ENCODE measurements at regions not wholly inside any gene's neighbourhood (a gene's known extent, or its start where the extent isn't known, plus 50 kb on each side); places are given as distances from the start of the nearest gene placed in this dataset.

GRCh38 chr7:32285698-32286097 is 204.5 kb downstream of the LSM5 start (continued):
- TF ChIP-seq ATF3 (IDR thresholded peaks at IDR 0.05) (no peak), REST (IDR thresholded peaks at IDR 0.05; ENCODE audit: low read depth) (no peak), SP1 (IDR thresholded peaks at IDR 0.05; ENCODE audit: low read depth) (no peak), ZFX (IDR thresholded peaks at IDR 0.05) (no peak)

DNA sequence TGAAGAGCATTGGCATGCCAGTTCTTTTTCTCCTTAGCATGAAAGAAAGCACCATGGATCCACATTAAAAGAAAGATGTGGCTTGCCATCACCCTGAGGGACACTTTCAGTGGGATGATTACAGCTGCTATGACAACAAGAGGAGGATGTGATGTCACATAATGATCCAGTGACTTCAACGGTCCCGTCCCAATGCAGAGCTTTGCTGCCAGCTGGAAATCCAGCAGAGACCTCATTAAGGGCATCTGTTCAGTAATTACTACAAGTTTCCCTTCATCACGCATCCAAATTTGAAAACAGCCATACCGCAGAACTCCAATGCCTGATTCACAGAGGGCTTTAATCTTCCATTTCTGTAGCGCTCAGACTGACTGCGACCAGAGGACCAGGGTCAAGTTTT is 206.6 kb downstream of the LSM5 start:
- intact Hi-C loops (cut with micrococcal nuclease): no loop called here
- no peak overlapping the region for H3K4me2 ChIP-seq (ENCODE audit: low read length)
- H3K4me3 ChIP-seq (replicated peaks in 1 of 2; ENCODE audit: low read depth in 1 of 2, low read length in 2 of 2): no peak overlapping the region
- DNase-seq (ENCODE audit: low read depth, low spot score) (no peak), ATAC-seq (no peak)
- ChIA-PET CTCF (no interaction called here), POLR2A (no interaction called here), RAD21 (ENCODE audit: low non-redundant PET in 1 of 2, low total read pairs in 2 of 2, uncharacterized antibody in 2 of 2, unreplicated experiment in 2 of 2) (no interaction called here)
- H3K27ac ChIP-seq (ENCODE audit: low read depth, low read length): no peak overlapping the region
- H3K36me3 ChIP-seq (ENCODE audit: control insufficient read depth in 1 of 2, insufficient read depth in 2 of 2, low read length in 2 of 2): no peaks in the 10 kb centered on the region
- H2AFZ ChIP-seq (ENCODE audit: low read depth, low read length, poor library complexity, severe bottlenecking): no peak overlapping the region
- no peaks in the 10 kb centered on the region for H3K9me2 ChIP-seq (ENCODE audit: insufficient read depth)
- no TSS peak for BruUV-seq (replicated peaks)
- no peaks in the 10 kb centered on the region for H3K79me2 ChIP-seq (ENCODE audit: insufficient read depth, low read length)
- no peak overlapping the region for H3K9ac ChIP-seq (ENCODE audit: low read length)
- H3K9me3 ChIP-seq (ENCODE audit: control insufficient read depth in 1 of 2, insufficient read depth in 1 of 2, low read depth in 1 of 2, low read length in 2 of 2): no peaks in the 10 kb centered on the region
- no peaks in the 10 kb centered on the region for H4K20me1 ChIP-seq (ENCODE audit: insufficient read depth)
- peaks cover 25% of the 10 kb centered on the region for H3K27me3 ChIP-seq (ENCODE audit: insufficient read depth, low read length)
- no peaks in the 10 kb centered on the region for H3K4me1 ChIP-seq (ENCODE audit: control insufficient read depth in 1 of 2, insufficient read depth in 2 of 2, low read length in 2 of 2)
- no peak for TF ChIP-seq EGR1 (IDR thresholded peaks at IDR 0.05; ENCODE audit: low read depth)
- TF ChIP-seq POLR2AphosphoS5 (IDR thresholded peaks at IDR 0.05; ENCODE audit: low read depth, low read length): no peak
- TF ChIP-seq POLR2A (IDR thresholded peaks at IDR 0.05; ENCODE audit: borderline replicate concordance, extremely low read depth, insufficient read depth, insufficient read length): no peak

Measured in HCT116 (cell line).